ENCODE measurements at regions not wholly inside any gene's neighbourhood (a gene's known extent, or its start where the extent isn't known, plus 50 kb on each side); places are given as distances from the start of the nearest gene placed in this dataset.

DNA sequence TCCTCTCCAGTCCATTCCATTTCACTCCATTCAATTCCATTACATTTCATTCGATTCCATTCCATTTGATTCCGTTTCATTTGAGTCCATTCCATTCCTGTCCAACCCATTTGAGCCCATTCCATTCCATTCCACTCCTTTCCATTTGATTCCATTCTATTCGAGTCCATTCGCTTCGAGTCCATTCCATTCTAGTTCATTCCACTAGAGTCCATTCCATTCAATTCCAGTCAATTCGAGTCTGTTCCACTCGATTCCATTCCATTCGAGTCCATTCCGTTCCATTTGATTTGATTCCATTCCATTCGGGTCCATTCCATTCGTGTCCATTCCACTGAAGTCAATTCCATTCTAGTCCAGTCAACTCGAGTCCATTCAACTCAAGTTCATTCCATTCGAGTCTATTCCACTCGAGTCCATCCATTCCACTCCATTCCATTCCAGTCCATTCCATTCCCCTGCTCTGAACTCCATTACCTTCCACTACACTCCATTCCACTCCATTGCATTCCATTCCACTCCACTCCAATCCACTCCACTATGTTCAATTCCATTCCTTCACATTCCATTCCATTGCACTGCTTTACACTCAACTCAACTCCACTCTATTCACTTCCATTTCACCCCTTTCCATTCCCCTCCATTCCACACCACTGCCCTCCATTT lies 2569.4 kb upstream of the TPTE start (continued):
- no peak for TF ChIP-seq CHD7 (IDR thresholded peaks at IDR 0.05; ENCODE audit: insufficient replicate concordance, low read length)
- TF ChIP-seq ATF3 (IDR thresholded peaks at IDR 0.05; ENCODE audit: insufficient read depth, low read depth, low read length), result no peak

All from H1 (cell line).